SW 1271 (cell line): ENCODE measurements at regions not wholly inside any gene's neighbourhood (a gene's known extent, or its start where the extent isn't known, plus 50 kb on each side); places are given as distances from the start of the nearest gene placed in this dataset.

Experiments used
- DNase-seq, 2 experiments: peaks; one replicate each; lab custom pipeline; 2025; lab: John Stamatoyannopoulos, UW

DNA sequence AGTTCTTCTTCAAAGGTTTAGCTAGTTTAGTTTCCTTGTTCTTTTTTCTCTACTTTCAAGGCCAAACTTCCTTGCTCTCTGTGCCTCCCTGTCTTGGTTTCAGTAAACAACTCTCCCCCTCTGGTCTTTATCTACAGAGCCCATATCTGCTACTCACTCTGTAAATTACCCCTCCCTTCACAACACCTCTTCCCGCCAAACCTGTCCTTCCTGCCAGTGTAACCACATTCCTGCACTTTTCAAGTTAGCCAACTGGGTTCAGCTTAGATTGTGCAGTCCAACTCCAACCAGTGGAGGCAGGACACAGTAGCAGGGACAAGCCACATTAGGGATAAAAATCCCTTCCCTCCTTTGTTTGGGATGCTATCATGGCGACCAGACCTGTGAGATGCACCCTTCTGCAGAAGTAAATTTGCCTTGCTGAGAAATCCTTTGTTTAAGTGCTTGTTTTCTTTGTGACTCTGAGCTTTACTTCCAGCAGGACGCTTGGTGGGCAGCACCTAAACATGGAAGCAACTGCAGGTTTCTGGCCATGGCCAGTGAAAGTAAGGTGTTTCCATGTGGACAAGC, 706.0 kb downstream of the KCNJ3 start:
- no peak for DNase-seq

DNA sequence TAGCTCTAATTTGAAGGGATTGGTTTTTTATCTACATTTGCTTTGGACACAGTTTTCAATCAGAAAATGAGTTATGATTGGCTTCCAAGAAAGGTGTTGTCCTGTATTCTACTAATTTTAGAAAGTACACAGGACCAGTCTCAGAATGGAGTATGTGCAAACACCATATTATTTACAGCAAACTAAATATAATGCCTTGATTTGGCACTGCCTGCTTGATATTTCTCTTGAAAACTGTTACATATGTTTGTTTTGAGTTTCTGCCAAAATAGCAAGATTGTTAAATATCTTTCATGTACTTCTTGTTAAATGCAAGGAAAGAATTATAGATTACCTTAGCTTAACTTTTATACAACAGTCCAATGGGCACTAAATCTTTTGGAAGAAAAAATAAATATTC, 694.9 kb downstream of the KCNJ3 start:
- DNase-seq, result no peak

DNA sequence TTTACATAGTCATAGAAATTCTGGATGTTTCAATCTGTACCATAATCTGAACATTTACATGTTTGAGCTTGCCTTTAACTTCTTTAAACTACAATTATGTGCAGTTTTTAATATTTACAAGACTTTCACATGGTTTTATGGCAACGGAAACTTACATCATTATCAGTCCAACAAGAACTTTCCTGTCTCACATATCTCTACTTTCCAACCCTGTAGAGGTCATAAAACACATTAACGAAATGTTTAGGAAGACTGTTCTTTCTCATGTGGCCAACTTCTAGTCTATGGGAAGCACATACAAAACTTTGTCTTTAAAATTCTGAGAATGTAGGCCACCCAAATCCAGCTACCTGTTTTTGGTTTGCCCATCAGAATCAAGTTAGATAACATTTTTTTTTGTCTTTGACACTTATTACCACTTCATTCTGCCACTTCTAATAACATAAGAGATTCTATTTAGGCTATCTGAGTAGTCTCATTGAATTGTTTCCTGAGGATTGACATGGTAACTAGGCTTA, 693.2 kb downstream of the KCNJ3 start:
- DNase-seq, result no peak

DNA sequence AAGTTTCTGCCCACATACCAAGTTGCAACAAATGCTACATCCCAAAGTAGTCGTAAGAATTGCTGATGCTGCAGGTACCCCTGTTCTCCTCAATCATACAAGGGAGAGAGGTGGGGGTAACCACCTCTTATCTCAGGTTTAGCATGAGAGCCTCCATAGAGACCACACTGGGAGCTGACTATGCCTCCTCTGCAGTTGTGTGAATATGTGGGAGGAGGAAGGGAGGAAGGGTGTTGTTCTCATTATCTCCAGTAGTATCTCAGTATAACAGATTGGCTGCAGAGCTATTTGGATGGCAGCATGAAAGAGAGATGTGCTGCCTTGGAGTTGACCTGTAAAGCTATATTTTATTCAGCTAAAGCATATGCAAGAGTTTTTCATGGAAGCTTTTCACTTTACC, 690.7 kb downstream of the KCNJ3 start:
- no peak for DNase-seq

DNA sequence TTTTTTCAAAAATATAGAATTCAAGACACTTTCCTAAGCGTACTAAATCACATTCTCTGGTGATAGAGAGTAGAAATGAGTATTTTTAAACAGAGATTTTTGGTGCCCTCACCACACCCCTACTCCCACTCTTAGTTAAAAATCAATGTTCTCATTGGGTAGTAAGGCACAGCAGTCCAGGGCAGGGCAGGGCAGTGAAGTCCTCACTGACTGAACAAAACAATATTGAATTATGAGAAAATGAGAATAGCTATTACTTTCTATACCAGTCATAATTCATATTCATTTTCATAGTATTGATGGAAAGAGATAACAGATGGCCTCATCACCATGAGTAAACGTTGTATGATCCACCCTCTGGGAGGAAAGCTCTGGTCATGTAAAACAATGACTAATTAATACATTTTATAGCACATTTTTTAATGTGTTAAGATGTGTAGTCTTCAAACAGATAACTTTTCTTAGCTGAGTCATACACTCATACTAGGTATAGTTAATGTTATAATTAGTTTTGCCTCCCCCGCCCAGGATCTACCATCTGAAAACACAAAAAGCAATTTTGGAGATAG, 686.1 kb downstream of the KCNJ3 start:
- DNase-seq, result no peak

DNA sequence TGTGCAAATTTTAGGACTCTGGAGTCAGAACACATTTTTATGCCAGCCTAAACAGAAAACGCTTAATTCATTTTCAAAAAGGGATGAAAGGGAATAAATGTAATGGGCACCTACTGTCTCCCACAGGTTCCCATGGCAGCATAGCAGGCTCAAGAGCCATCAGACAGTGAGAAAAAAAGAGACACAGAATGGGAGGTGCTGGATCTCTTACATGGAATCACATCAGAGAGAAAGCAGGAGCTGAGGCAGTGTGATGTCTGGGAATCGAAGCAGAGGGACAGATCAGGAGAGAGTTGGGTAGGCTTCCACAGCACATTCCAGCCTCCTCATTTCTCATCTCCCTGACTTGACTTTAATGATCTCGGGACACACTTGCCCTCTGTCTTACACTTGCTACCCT, 684.3 kb downstream of the KCNJ3 start:
- DNase-seq, result no peak

DNA sequence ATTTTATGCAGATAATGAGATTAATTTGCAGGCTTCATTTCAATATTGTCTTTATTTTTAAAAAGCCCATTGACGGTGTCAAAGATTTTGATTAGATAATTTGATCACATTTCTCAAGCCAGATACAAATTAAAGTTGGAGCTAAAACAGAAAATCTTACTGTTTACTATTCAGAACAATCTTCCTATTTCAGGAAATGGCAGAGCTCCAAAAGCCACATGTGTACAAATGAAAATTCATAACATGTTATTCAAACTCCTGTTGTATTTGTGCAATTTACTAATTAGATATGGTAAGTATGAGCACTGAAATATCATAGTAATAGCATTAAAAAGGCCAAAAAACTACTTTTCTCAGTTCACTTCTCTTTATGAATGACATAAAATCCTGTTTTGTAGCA, 682.9 kb downstream of the KCNJ3 start:
- DNase-seq, result no peak

DNA sequence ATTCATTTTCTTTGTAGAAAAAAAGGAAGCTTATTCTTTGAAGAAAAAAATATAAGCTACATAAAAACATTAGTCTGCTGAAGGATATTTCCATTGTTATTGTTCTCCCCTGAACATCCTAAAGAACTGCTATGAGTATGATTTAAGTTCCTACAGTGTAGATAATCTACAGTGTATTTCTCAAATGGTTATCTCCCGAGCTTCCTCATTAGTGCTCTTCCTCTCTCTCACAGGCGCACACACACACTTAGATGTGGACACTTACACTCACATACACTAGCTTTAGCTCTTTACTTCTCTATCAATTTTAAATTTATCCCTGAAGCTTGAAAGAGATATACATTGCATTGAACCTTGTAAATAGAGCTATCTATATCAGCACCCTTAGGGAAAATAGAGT, 681.0 kb downstream of the KCNJ3 start:
- no peak for DNase-seq

DNA sequence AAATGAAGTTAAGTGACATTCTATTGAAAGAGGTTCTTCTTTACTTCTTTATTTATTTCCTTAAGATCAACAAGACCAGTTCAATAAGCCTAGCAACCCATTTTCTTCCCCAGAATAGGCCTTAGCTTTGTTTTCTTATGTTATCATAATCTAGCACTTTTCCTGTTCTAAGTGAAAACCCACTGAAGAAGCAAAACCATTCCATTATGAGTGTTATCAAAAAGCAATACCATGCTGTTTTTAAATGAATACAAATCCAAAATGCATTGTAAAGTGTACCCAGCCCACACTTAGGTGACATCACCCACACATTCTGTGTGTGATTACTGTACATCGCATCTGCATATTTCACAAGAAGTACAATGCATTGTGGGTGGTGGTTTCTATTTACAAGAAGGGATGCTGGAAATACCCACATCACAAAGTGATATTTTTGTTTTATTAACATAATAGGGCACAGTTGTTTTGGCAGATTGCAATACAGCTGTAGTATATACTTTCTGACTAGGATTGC, 679.5 kb downstream of the KCNJ3 start:
- no peak for DNase-seq

DNA sequence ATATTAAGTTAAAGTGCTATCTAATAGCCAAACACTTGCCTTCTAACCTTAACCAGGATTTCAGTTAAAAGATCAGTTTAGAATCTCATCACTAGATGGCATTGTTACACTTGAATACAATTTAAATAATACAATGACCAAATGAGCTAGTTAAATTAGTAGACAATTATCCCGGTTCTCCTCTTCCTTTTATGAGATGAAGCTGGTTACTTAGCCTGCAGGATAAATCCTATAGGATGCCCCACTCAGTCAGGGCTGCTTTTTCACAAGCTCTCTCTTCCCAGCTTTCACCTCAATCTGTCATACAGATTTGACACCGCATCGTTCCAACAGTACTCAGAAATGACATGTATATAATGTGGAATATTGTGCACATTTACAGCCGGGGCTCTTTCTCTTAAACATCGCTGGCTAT, 678.8 kb downstream of the KCNJ3 start:
- DNase-seq, result peak in 1 of 2 experiments; percentile 38

DNA sequence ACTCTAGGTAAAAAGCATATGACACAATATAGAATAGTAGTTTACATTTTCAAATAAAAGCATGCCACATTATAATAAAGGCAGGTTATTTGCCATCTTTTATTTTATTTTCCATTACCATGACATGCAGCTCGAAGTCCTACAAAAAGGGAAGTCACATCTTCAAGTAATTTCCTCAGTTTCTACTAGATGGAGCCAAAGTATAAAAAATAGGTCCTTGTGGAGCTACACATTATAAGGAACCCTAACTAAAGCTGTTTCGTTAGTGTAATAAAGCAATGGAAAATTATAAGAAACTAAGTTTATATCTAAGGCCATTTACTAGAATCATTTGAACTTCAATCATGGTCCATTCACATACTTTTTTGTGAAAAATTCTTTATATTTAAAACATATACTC, 674.5 kb downstream of the KCNJ3 start:
- peak in 1 of 2 experiments; percentile 33 for DNase-seq

DNA sequence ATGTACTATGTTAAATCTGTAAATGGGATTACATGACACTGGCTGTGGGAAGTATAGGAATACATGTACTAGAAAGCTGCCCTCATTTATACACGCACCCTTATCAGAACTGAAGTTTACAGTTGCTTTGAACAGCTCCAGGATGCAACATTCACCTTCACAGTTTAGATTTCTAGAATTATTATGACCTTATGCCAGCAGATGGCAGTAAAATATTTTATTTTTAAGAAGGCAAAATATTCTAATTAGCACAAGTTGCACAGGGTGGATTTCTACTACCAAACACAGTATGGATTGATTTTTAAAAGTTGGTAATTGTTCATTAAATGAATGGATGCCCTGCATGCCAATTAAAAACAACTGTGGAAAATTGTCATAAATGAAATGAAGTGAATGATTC, 670.4 kb downstream of the KCNJ3 start:
- DNase-seq, result peak in 1 of 2 experiments; percentile 23

DNA sequence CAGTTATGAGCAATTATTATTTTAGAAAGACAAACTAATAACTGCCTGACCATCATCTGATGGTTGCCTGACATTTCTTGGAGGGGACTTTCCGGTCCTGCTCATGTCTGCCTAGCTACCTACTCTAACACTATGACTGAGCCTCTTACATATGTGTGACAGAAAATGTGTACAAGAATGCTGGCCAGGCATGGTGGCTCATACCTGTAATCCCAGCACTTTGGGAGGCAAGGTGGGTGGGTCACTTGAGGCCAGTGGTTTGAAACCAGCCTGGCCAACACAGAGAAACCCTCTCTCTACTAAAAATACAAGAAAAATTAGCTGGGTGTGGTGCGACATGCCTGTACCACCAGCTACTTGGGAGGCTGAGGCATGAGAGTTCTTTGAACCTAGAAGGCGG, 666.3 kb downstream of the KCNJ3 start:
- DNase-seq, result no peak

DNA sequence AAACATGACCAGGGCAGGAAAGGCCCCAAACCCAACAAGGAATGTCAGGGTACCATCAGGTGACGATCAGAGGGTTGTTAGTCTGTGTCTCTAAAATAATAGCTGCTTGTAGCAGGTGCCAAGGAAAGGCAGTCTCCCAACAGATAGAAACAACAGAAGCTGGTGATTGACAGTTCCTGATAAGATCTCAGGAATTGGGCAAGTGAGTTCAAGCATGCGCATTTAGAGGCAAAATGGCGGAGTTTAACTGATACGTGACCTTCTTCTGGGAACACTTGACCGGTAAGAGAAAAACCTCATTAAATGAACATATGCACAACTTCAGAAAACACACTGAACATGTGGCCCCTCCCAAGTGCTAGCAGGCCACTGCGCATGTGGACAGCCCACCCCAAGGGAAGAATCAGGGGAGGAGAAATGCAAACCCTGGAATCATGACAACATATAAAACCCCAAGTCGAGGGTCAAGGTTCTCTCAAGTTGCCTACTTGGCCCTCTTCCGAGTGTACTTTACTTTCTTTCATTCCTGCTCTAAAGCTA, 664.9 kb downstream of the KCNJ3 start:
- DNase-seq, result no peak

DNA sequence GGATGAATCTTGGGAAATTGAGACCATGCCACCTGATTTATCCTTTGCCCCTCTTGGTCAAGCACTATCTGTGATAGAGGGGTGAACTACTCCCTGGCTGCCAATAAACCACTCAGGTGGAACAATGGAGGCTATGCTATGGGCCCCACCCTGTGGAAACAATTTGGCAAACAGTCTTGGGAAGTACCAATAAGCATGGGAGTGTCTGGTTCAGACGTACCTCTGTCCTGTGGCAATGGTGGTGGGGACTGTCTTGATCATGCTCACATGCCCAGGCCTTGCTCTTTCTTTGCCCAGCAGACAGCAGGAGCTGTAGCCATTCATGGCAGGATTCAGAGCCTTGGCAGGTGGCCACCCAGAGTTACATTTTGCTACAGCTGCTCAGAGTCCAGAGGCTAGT, 658.7 kb downstream of the KCNJ3 start:
- DNase-seq, result no peak

DNA sequence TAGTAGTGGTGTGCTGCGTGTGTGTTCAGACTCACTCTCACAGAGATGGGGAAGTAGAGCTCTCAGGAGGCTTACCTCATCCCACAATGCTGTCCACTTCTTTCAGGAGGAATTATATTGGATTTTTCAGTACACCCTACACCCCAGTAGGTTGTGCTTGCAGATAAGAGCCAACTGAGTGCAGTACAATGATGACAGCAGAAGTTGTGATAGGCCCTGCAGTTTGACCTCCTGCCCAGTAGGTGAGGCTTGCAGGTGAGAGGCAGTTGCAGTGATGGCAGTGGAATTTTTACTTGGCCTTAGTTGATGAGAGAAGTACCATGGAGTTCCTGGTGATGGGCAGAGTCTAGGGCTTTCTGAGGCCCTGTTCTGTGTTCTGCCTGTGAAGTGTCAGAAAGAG, 657.8 kb downstream of the KCNJ3 start:
- no peak for DNase-seq

DNA sequence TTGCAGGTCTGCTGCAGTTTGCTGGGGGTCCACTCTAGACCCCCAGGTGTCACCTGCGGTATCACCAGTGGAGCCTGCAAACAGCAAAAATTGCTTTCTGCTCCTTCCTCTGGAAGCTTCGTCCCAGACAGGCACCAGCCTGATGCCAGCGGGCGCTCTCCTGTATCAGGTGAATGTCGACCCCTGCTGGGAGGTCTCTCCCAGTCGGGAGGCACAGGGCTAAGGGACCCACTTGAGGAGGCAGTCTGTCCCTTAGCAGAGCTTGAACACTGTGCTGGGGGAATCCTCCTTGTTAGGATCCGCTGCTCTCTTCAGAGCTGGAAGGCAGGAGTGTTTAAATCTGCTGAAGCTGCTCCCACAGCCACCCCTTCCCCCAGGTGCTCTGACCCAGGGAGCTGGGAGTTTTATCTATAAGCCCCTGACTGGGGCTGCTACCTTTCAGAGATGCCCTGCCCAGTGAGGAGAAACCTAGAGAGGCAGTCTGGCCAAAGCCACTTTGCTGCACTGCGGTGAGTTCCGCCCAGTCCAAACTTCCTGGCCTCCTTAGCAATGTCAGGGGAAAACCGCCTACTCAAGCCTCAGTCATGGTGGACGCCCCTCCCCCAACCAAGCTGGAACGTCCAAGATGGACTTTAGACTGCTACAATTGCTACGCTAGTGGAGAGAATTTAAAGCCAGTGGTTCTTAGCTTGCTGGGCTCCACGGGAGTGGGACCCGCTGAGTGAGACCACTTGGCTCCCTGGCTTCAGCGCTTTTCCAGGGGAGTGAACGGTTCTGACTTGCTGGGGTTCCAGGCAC, 652.5 kb downstream of the KCNJ3 start:
- DNase-seq, result no peak

DNA sequence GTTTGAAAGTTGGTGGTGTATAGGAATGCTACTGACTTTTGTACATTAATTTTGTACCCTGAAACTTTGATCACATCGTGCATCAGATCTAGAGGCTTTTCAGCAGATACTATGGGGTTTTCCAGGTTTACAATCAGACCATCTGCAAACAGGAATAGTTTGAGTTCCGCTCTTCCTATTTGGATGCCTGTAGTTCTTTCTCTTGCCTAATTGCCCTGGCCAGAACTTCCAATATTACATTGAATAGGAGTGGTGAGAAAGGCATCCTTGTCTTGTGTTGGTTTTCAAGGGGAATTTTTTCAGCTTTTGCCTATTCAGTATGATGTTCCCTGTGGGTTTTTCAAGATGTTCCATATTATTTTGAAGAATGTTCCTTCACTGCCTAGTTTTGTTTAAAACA, 633.5 kb downstream of the KCNJ3 start:
- DNase-seq, result no peak

DNA sequence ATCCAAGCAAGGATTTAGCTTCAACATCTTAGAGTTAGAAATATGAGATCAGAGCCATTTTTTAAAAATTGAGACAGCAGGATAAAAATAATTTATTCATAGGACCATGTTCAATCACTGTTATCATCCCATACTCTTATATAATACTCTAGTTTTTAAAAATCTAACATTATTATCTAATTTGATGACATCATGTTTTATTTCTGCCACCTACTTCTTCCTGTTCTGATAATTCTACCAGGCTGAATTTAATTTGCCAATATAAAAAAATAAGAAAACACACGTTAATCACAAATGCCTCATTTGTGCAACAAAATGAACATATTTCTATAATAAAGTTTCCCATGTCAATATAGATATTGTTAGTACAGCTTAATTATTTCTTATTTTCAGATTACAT, 621.7 kb downstream of the KCNJ3 start:
- DNase-seq, result no peak

DNA sequence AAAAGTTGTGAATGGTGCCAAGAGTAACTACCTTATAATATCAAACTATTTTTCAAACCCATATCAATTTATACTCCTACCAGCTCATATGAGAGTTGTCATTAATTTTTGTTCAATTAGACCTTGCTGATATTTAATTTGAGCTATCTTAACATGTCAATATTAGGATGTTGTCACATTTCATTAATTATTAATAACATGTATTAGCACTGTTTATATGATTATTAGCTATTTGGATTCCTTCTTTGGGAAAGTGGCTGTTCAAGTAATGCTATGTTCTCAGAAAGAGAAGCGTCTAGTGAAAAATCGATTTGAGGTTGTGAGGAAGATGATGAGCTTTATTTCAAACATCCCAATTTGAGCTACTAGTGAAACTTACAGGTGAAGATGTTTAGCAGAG, 620.2 kb downstream of the KCNJ3 start:
- no peak for DNase-seq

DNA sequence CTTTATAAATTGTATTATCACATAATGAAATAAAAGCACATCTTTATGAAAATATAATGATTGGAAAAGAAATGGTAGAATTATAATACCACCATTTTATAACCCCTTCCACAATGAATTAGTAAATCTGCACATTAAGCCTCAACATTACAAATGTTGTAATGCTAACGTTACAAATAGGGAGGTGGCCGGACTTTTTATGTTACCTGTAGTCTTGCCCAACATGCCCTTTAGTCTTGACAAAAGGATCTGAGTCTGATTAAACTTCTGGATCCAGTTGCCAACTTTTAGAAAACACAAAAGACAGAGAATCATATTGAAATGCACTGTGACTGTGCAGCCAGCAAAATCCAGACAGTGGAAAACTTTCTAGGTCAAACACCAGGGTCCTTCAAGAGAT, 617.3 kb downstream of the KCNJ3 start:
- DNase-seq, result no peak

DNA sequence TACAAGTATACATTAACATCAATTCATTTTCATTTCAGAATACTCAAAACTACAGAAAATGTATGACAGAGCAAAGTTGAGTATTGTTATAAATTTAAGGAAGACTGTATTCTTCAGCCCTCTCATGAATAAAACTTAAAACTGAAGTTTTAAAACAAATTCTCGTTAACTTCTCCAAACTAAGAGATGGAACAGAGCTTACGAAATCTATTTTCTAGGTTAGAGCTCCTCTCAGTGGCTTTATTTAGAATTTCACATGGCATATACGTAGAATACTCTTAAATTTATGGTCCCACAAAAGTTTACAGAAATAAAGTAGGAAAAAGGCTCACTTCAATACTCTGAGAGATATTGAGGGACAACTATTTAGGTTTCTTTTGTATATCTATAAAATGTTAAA, 612.1 kb downstream of the KCNJ3 start:
- DNase-seq, result peak in 1 of 2 experiments; percentile 54

DNA sequence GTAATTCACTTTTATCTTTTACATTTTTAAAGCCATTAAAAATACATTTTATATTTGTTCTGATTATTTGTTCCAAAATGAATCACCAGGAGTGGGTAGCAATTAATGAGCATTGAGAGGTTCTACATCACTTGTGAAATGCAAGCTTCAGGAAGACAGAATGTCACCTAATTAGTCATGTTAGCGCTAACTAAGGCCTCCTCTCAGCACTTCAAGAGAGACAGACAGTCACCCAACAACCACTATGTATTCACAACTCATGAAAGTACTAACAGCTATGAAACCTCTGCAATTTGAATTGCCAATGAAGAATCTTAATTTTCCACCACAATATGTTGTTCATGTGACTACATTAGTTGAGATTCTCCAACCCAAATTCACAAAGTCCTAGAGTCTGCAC, 611.0 kb downstream of the KCNJ3 start:
- no peak for DNase-seq
